OCI-LY1 (cell line): ENCODE measurements at regions not wholly inside any gene's neighbourhood (a gene's known extent, or its start where the extent isn't known, plus 50 kb on each side); places are given as distances from the start of the nearest gene placed in this dataset.

Experiments used
- EZH2 ChIP-seq: fragments of 200-600 bp; sonication (generic), shearing (Covaris generic); IDR thresholded peaks from 2 replicates; pipeline ENCODE4 v1.8.0; 2017; ENCODE audit warnings: borderline replicate concordance, mixed run types, mild to moderate bottlenecking, antibody characterized with exemption, low read length, moderate library complexity, mixed read lengths
- TF ChIP-seq, protein P1 (sequence below): fragments of 200-600 bp; sonication (generic), shearing (Covaris generic); IDR thresholded peaks from 2 replicates; pipeline ENCODE4 v1.5.1; 2017; ENCODE audit warnings: mild to moderate bottlenecking, antibody characterized with exemption, low read length, moderate library complexity, mixed read lengths

DNA sequence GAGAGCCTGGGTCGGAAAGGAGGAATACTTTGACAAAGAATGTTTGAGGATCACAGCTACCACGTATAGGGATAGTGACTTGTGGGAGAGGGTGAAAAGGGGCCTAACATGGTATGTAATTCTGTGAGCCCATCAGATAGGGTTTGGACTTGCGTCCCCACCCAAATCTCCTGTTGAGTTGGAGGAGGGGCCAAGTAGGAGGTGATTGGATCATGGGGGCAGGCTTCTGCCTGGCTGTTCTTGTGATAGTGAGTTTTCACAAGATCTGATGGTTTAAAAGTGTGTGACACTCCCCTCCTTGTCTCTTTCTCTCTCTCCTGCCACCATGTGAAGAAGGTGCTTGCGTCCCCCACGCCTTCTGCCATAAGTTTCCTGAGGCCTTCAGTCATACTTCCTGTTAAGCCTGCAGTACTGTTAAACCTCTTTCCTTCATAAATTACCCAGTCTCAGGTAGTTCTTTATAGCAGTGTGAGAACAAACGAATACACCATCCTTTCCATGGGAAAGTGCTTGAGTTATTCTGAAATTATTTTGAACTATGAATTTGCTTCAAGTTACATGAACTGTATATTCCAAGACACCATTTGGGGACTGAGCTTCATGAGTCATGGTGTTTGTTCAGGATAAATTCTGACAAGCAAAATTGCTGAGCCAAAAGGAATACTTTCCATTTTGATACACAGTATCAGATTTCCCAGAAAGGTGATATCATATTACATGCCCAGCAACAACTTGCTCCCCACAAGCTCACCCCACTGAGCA lies 68.8 kb upstream of the SSBP2 start:
- TF ChIP-seq, protein P1, sequence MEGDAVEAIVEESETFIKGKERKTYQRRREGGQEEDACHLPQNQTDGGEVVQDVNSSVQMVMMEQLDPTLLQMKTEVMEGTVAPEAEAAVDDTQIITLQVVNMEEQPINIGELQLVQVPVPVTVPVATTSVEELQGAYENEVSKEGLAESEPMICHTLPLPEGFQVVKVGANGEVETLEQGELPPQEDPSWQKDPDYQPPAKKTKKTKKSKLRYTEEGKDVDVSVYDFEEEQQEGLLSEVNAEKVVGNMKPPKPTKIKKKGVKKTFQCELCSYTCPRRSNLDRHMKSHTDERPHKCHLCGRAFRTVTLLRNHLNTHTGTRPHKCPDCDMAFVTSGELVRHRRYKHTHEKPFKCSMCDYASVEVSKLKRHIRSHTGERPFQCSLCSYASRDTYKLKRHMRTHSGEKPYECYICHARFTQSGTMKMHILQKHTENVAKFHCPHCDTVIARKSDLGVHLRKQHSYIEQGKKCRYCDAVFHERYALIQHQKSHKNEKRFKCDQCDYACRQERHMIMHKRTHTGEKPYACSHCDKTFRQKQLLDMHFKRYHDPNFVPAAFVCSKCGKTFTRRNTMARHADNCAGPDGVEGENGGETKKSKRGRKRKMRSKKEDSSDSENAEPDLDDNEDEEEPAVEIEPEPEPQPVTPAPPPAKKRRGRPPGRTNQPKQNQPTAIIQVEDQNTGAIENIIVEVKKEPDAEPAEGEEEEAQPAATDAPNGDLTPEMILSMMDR, result no peak
- no peak for TF ChIP-seq EZH2
